ENCODE measurements at regions not wholly inside any gene's neighbourhood (a gene's known extent, or its start where the extent isn't known, plus 50 kb on each side); places are given as distances from the start of the nearest gene placed in this dataset.

- Histone ChIP-seq H4K20me1 (ENCODE audit: insufficient read depth) (no peaks in the 10 kb centered on the region), H3K9me3 (ENCODE audit: control insufficient read depth in 1 of 2, insufficient read depth in 1 of 2, low read depth in 1 of 2, low read length in 2 of 2) (no peaks in the 10 kb centered on the region), H3K9ac (ENCODE audit: low read length) (no peak overlapping the region), H3K79me2 (ENCODE audit: insufficient read depth, low read length) (no peaks in the 10 kb centered on the region), H3K36me3 (ENCODE audit: control insufficient read depth in 1 of 2, insufficient read depth in 2 of 2, low read length in 2 of 2) (no peaks in the 10 kb centered on the region), H3K9me2 (ENCODE audit: insufficient read depth) (no peaks in the 10 kb centered on the region), H3K27ac (ENCODE audit: low read depth, low read length) (no peak overlapping the region), H2AFZ (ENCODE audit: low read depth, low read length, poor library complexity, severe bottlenecking) (no peak overlapping the region), H3K4me1 (ENCODE audit: control insufficient read depth in 1 of 2, insufficient read depth in 2 of 2, low read length in 2 of 2) (no peaks in the 10 kb centered on the region), H3K4me2 (ENCODE audit: low read length) (no peak overlapping the region), H3K4me3 (replicated peaks in 1 of 2; ENCODE audit: low read depth in 1 of 2, low read length in 2 of 2) (no peak overlapping the region), H3K27me3 (ENCODE audit: insufficient read depth, low read length) (peaks cover 19% of the 10 kb centered on the region; the same call in 1 of the 2 replicates)
- POLR2A ChIA-PET, result no interaction called here
- RAD21 ChIA-PET (ENCODE audit: low non-redundant PET in 1 of 2, low total read pairs in 2 of 2, uncharacterized antibody in 2 of 2, unreplicated experiment in 2 of 2), result no interaction called here
- ATAC-seq (no peak), DNase-seq (ENCODE audit: low read depth, low spot score) (no peak)
- BruUV-seq (replicated peaks), result no TSS peak
- CTCF ChIA-PET, result no interaction called here
- intact Hi-C loops (cut with micrococcal nuclease), result no loop called here
- TF ChIP-seq POLR2AphosphoS5 (IDR thresholded peaks at IDR 0.05; ENCODE audit: low read depth, low read length) (no peak), SRF (IDR thresholded peaks at IDR 0.05; ENCODE audit: low read depth) (no peak), POLR2A (IDR thresholded peaks at IDR 0.05; ENCODE audit: borderline replicate concordance, extremely low read depth, insufficient read depth, insufficient read length) (no peak), RAD21 (IDR thresholded peaks at IDR 0.05; ENCODE audit: low read depth) (no peak), TCF7L2 (IDR thresholded peaks at IDR 0.05; ENCODE audit: borderline replicate concordance, extremely low read depth, insufficient read depth, insufficient read length) (no peak), FOSL1 (IDR thresholded peaks at IDR 0.05; ENCODE audit: low read depth) (no peak), MAX (IDR thresholded peaks at IDR 0.05) (no peak)
Measured at GRCh38 chr1:181898773-181899172, 162.7 kb downstream of the ZNF648 start.

GRCh38 chr1:181896824-181897223, 164.7 kb downstream of the ZNF648 start:
- CTCF ChIA-PET, result no interaction called here
- H4K20me1 ChIP-seq (ENCODE audit: insufficient read depth), result no peaks in the 10 kb centered on the region
- ATAC-seq (no peak), DNase-seq (ENCODE audit: low read depth, low spot score) (no peak)
- no peak overlapping the region for H3K4me2 ChIP-seq (ENCODE audit: low read length)
- RAD21 ChIA-PET (ENCODE audit: low non-redundant PET in 1 of 2, low total read pairs in 2 of 2, uncharacterized antibody in 2 of 2, unreplicated experiment in 2 of 2), result interaction anchor here in 1 of 2 experiments (0.6 kb wide), 1 partner anchor 240 kb away, joined by 5 read pairs; no protein-coding TSS in a partner anchor
- H3K9ac ChIP-seq (ENCODE audit: low read length), result no peak overlapping the region
- no peaks in the 10 kb centered on the region for H3K36me3 ChIP-seq (ENCODE audit: control insufficient read depth in 1 of 2, insufficient read depth in 2 of 2, low read length in 2 of 2)
- no peaks in the 10 kb centered on the region for H3K9me3 ChIP-seq (ENCODE audit: control insufficient read depth in 1 of 2, insufficient read depth in 1 of 2, low read depth in 1 of 2, low read length in 2 of 2)
- H3K27ac ChIP-seq (ENCODE audit: low read depth, low read length), result no peak overlapping the region
- BruUV-seq (replicated peaks), result no TSS peak
- H3K4me3 ChIP-seq (replicated peaks in 1 of 2; ENCODE audit: low read depth in 1 of 2, low read length in 2 of 2), result no peak overlapping the region
- no peaks in the 10 kb centered on the region for H3K4me1 ChIP-seq (ENCODE audit: control insufficient read depth in 1 of 2, insufficient read depth in 2 of 2, low read length in 2 of 2)
- H3K79me2 ChIP-seq (ENCODE audit: insufficient read depth, low read length), result no peaks in the 10 kb centered on the region
- H3K27me3 ChIP-seq (ENCODE audit: insufficient read depth, low read length), result peaks cover 6% of the 10 kb centered on the region; the same call in 1 of the 2 replicates
- POLR2A ChIA-PET, result no interaction called here
- no peaks in the 10 kb centered on the region for H3K9me2 ChIP-seq (ENCODE audit: insufficient read depth)
- intact Hi-C loops (cut with micrococcal nuclease), result no loop called here
- H2AFZ ChIP-seq (ENCODE audit: low read depth, low read length, poor library complexity, severe bottlenecking), result no peak overlapping the region
- TF ChIP-seq RAD21 (IDR thresholded peaks at IDR 0.05; ENCODE audit: low read depth), result no peak
- no peak for TF ChIP-seq CBX3 (IDR thresholded peaks at IDR 0.05; ENCODE audit: low read depth)
- no peak for TF ChIP-seq CTCF (IDR thresholded peaks at IDR 0.05 in 2 of 3, conservative IDR thresholded peaks at IDR 0.05 in 1 of 3; ENCODE audit: borderline replicate concordance in 1 of 3, insufficient read depth in 1 of 3, low read depth in 2 of 3, low read length in 2 of 3)
- TF ChIP-seq EGR1 (IDR thresholded peaks at IDR 0.05; ENCODE audit: low read depth), result no peak
- TF ChIP-seq ZFX (IDR thresholded peaks at IDR 0.05), result no peak
- no peak for TF ChIP-seq ATF3 (IDR thresholded peaks at IDR 0.05)
- no peak for TF ChIP-seq EZH2phosphoT487 (IDR thresholded peaks at IDR 0.05; ENCODE audit: borderline replicate concordance)
- no peak for TF ChIP-seq TCF7L2 (IDR thresholded peaks at IDR 0.05; ENCODE audit: borderline replicate concordance, extremely low read depth, insufficient read depth, insufficient read length)
- no peak for TF ChIP-seq REST (IDR thresholded peaks at IDR 0.05; ENCODE audit: low read depth)
- TF ChIP-seq YY1 (IDR thresholded peaks at IDR 0.05; ENCODE audit: extremely low read depth, insufficient replicate concordance, low read depth, low read length), result no peak
- no peak for TF ChIP-seq CEBPB (IDR thresholded peaks at IDR 0.05; ENCODE audit: low read depth)
- no peak for TF ChIP-seq SRF (IDR thresholded peaks at IDR 0.05; ENCODE audit: low read depth)
